Smooth muscle cell (in vitro differentiated cells): ENCODE measurements at regions not wholly inside any gene's neighbourhood (a gene's known extent, or its start where the extent isn't known, plus 50 kb on each side); places are given as distances from the start of the nearest gene placed in this dataset.

Experiments used
- DNase-seq: peaks from one replicate; lab custom pipeline; 2025; ENCODE audit not compliant: unreplicated experiment; lab: John Stamatoyannopoulos, UW
- H2AFZ ChIP-seq: fragments of 200-600 bp; sonication (generic); 2 replicates; pipeline ENCODE4 v1.6.0; 2016; ENCODE audit warnings: antibody characterized with exemption, low read depth, mild to moderate bottlenecking
- H3F3A ChIP-seq: fragments of 200-600 bp; sonication (generic); 2 replicates; pipeline ENCODE4 v1.6.0; 2017; ENCODE audit warnings: antibody characterized with exemption, low read depth
- H3K27ac ChIP-seq: fragments of 200-600 bp; sonication (generic); 2 replicates; pipeline ENCODE4 v1.5.1; 2016; ENCODE audit warnings: low read depth, mild to moderate bottlenecking
- H3K27me3 ChIP-seq: fragments of 200-600 bp; sonication (generic); 2 replicates; pipeline ENCODE4 v1.6.1; 2016; ENCODE audit warnings: low read depth, mild to moderate bottlenecking
- H3K36me3 ChIP-seq: fragments of 200-600 bp; sonication (generic); 2 replicates; pipeline ENCODE4 v1.5.1; 2016; ENCODE audit warnings: low read depth
- H3K4me1 ChIP-seq: fragments of 200-600 bp; sonication (generic); 2 replicates; pipeline ENCODE4 v1.5.1; 2016; ENCODE audit warnings: low read depth
- H3K4me2 ChIP-seq: fragments of 200-600 bp; sonication (generic); 2 replicates; pipeline ENCODE4 v1.6.0; 2016; ENCODE audit warnings: mild to moderate bottlenecking
- H3K4me3 ChIP-seq: fragments of 200-600 bp; sonication (generic); 2 replicates; pipeline ENCODE4 v1.5.1; 2016; ENCODE audit warnings: mild to moderate bottlenecking
- H3K79me2 ChIP-seq: fragments of 200-600 bp; sonication (generic); 2 replicates; pipeline ENCODE4 v1.6.0; 2016; ENCODE audit warnings: low read depth, mild to moderate bottlenecking
- H3K9ac ChIP-seq: fragments of 200-600 bp; sonication (generic); 2 replicates; pipeline ENCODE4 v1.6.0; 2016; ENCODE audit warnings: low read depth
- H3K9me3 ChIP-seq: fragments of 200-600 bp; sonication (generic); replicated peaks from 2 replicates; pipeline ENCODE4 v1.5.1; 2016; ENCODE audit warnings: low read depth
- H4K20me1 ChIP-seq: fragments of 200-600 bp; sonication (generic); 2 replicates; pipeline ENCODE4 v1.6.0; 2016; ENCODE audit warnings: low read depth
- WGBS: methylation state at CpG from one replicate; pipeline ENCODE4 v1.1.7; 2016; ENCODE audit warnings: low lambda C conversion rate; 5-methylcytosine and 5-hydroxymethylcytosine counted together
- TF ChIP-seq, protein P1 (sequence below): fragments of 200-600 bp; sonication (generic); IDR thresholded peaks from 2 replicates; pipeline ENCODE4 v1.5.1; 2017; ENCODE audit warnings: borderline replicate concordance, mild to moderate bottlenecking, antibody characterized with exemption; ENCODE audit not compliant: insufficient read depth, poor library complexity, severe bottlenecking

DNA sequence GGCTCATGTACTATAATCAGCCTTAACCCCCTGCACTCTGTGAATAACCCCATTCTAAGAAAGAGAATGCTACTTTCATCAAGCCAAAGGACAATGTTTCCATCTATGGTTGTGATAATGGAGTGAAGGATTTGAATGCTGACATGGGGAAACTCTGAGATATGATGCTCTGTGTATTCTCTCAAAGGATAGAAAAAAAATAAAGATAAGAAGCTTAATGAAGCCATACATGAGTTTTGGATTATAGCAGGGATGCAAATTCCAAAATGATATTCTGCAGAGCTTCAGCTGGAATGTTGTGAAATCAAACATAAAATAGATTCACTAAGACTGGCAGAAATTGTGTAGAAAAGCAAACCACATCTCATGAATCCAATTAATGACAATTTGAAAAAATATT is 1074.1 kb downstream of the XPNPEP1 start:
- H3K27me3 ChIP-seq = no peaks in the 10 kb centered on the region
- H3K27ac ChIP-seq = no peak overlapping the region
- no peak overlapping the region for H3K4me2 ChIP-seq
- TF ChIP-seq, protein P1, sequence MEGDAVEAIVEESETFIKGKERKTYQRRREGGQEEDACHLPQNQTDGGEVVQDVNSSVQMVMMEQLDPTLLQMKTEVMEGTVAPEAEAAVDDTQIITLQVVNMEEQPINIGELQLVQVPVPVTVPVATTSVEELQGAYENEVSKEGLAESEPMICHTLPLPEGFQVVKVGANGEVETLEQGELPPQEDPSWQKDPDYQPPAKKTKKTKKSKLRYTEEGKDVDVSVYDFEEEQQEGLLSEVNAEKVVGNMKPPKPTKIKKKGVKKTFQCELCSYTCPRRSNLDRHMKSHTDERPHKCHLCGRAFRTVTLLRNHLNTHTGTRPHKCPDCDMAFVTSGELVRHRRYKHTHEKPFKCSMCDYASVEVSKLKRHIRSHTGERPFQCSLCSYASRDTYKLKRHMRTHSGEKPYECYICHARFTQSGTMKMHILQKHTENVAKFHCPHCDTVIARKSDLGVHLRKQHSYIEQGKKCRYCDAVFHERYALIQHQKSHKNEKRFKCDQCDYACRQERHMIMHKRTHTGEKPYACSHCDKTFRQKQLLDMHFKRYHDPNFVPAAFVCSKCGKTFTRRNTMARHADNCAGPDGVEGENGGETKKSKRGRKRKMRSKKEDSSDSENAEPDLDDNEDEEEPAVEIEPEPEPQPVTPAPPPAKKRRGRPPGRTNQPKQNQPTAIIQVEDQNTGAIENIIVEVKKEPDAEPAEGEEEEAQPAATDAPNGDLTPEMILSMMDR = no peak
- H3K4me3 ChIP-seq = no peak overlapping the region
- H3K4me1 ChIP-seq = no peaks in the 10 kb centered on the region
- no peaks in the 10 kb centered on the region for H3K79me2 ChIP-seq
- no peaks in the 10 kb centered on the region for H3K9me3 ChIP-seq
- no peaks in the 10 kb centered on the region for H3K36me3 ChIP-seq
- no peaks in the 10 kb centered on the region for H4K20me1 ChIP-seq
- no peak for DNase-seq
- no peak overlapping the region for H2AFZ ChIP-seq
- no peak overlapping the region for H3K9ac ChIP-seq
- H3F3A ChIP-seq = no peaks in the 10 kb centered on the region

DNA sequence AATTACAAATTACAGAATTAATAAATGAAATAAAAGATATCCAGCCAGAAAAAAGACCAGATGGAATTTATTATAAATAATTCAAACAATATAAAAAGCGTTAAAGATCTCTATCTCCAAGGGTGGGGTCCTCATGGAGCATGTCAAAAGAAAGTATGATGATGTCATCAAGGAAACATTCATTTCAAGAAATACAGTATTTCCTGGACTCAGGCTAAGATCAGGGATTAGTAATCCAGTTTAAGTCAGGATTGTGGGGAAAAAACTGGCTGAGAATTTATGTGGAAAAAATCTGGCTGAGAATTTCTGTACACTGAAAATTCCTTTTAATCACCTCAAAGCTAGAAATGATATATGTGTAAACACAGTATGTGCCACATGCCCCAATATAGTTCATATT is 1075.3 kb downstream of the XPNPEP1 start:
- Histone ChIP-seq H3K9ac (no peak overlapping the region), H3K79me2 (no peaks in the 10 kb centered on the region), H3K36me3 (no peaks in the 10 kb centered on the region), H3K9me3 (no peaks in the 10 kb centered on the region), H3K4me3 (no peak overlapping the region), H3F3A (no peaks in the 10 kb centered on the region), H3K27me3 (no peaks in the 10 kb centered on the region), H3K4me1 (no peaks in the 10 kb centered on the region), H3K4me2 (no peak overlapping the region), H4K20me1 (no peaks in the 10 kb centered on the region), H2AFZ (no peak overlapping the region), H3K27ac (no peak overlapping the region)
- 71% methylated on average over 1 of the region's 1 CpG for WGBS
- TF ChIP-seq, protein P1 = no peak
- no peak for DNase-seq

DNA sequence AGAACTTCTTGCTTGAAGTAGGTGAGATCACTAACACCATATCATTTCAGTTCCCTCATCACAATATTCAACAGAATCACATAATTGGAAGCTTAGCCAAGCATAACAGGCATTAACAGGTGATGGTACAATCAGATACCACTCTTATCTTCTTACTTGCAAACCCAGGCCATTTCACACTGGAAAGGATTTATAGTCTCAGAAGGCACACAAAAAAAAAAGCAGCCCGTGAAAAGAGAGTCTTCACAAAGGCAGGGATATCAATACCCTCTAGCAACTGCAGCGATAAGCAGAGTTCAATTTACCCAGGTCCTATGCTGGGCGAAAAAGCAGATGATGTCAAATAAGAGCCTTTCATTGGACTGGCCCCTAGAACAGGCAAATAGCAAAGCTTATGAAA is 1082.4 kb downstream of the XPNPEP1 start:
- H3K27me3 ChIP-seq = no peaks in the 10 kb centered on the region
- no peak for DNase-seq
- no peaks in the 10 kb centered on the region for H3K79me2 ChIP-seq
- H3F3A ChIP-seq = no peaks in the 10 kb centered on the region
- WGBS = 75% methylated on average over 3 of the region's 3 CpGs
- no peaks in the 10 kb centered on the region for H3K9me3 ChIP-seq
- H3K4me1 ChIP-seq = peaks cover 27% of the 10 kb centered on the region
- no peak overlapping the region for H3K4me3 ChIP-seq
- TF ChIP-seq, protein P1 = no peak
- H3K36me3 ChIP-seq = no peaks in the 10 kb centered on the region
- no peak overlapping the region for H3K4me2 ChIP-seq
- H2AFZ ChIP-seq = no peak overlapping the region
- no peaks in the 10 kb centered on the region for H4K20me1 ChIP-seq
- no peak overlapping the region for H3K27ac ChIP-seq
- no peak overlapping the region for H3K9ac ChIP-seq

DNA sequence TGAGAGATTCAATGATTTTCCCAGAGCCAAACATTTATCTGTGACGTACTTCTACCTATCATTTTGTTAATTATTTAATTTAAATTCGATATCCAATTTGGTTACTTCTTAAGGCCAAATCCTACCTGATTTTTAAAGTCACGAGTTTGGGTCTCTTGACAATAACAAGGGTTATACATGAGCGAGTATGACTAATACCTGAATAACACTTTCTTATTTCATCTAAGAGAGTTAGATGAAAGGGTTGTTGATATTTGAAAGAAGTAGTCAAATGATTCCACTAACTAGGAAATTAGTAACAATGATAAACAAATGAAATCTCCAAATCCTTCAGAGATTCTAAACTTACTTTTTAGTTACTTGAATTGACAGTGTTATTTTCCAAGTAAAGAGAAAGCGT is 1086.9 kb downstream of the XPNPEP1 start:
- whole genome bisulfite sequencing = 77% methylated on average over 5 of the region's 5 CpGs
- no peaks in the 10 kb centered on the region for H4K20me1 ChIP-seq
- no peaks in the 10 kb centered on the region for H3K9me3 ChIP-seq
- H3K9ac ChIP-seq = no peak overlapping the region
- H3K36me3 ChIP-seq = no peaks in the 10 kb centered on the region
- H3K4me1 ChIP-seq = peaks cover 27% of the 10 kb centered on the region
- no peaks in the 10 kb centered on the region for H3K79me2 ChIP-seq
- H3K27ac ChIP-seq = no peak overlapping the region
- no peaks in the 10 kb centered on the region for H3K27me3 ChIP-seq
- no peak overlapping the region for H3K4me3 ChIP-seq
- no peak overlapping the region for H2AFZ ChIP-seq
- DNase-seq = no peak
- TF ChIP-seq, protein P1 = no peak
- H3F3A ChIP-seq = no peaks in the 10 kb centered on the region
- H3K4me2 ChIP-seq = no peak overlapping the region
